Gastroesophageal sphincter (tissue), 3 donors: ENCODE measurements at regions not wholly inside any gene's neighbourhood (a gene's known extent, or its start where the extent isn't known, plus 50 kb on each side); places are given as distances from the start of the nearest gene placed in this dataset.

Experiments used
- EP300 ChIP-seq: sonication (generic); formaldehyde crosslinking; IDR thresholded peaks from one replicate; pipeline ENCODE4 v1.6.1; 2017; ENCODE audit warnings: antibody characterized with exemption, mild to moderate bottlenecking
- POLR2A ChIP-seq, 2 donors: fragments of 450-650 bp; IDR thresholded peaks; one replicate each; pipeline ENCODE4 v1.6.1; 2017; ENCODE audit warnings: antibody characterized with exemption in 2 of 2, mild to moderate bottlenecking in 2 of 2, moderate library complexity in 1 of 2
- POLR2AphosphoS5 ChIP-seq: sonication (generic); formaldehyde crosslinking; IDR thresholded peaks from one replicate; pipeline ENCODE4 v1.6.1; 2017; ENCODE audit warnings: antibody characterized with exemption
- TF ChIP-seq, protein P1 (sequence below), 4 experiments: fragments of 200-600 bp in 2 of 4; fragments of 450-650 bp in 2 of 4; sonication (generic) in 1 of 4; IDR thresholded peaks; one replicate each; pipeline ENCODE4 v1.5.1; 2017 to 2019; ENCODE audit warnings: antibody characterized with exemption in 4 of 4, mild to moderate bottlenecking in 2 of 4, moderate library complexity in 2 of 4

DNA sequence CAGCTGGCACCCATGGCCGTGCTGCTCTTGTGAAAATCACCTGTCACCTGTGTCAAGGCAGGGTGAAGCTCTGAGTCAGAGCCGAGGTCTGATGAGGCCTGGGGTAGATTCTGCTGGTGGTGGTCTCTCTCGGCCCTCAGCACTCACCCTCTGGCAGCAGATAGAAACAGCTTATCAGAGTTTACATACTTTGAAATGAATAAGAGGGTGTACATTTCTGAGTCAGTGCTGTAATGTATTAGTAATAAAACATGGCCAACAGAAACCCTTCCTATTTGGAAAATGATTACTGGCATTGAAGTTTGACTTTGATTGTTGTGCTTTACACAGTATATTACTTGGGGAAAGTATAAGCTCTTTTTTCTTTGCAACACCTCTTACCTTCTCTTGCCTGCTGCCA lies 228.8 kb downstream of the SNX10 start:
- TF ChIP-seq, protein P1, sequence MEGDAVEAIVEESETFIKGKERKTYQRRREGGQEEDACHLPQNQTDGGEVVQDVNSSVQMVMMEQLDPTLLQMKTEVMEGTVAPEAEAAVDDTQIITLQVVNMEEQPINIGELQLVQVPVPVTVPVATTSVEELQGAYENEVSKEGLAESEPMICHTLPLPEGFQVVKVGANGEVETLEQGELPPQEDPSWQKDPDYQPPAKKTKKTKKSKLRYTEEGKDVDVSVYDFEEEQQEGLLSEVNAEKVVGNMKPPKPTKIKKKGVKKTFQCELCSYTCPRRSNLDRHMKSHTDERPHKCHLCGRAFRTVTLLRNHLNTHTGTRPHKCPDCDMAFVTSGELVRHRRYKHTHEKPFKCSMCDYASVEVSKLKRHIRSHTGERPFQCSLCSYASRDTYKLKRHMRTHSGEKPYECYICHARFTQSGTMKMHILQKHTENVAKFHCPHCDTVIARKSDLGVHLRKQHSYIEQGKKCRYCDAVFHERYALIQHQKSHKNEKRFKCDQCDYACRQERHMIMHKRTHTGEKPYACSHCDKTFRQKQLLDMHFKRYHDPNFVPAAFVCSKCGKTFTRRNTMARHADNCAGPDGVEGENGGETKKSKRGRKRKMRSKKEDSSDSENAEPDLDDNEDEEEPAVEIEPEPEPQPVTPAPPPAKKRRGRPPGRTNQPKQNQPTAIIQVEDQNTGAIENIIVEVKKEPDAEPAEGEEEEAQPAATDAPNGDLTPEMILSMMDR (IDR thresholded peaks at IDR 0.05), result no peak
- no peak for TF ChIP-seq POLR2A (IDR thresholded peaks at IDR 0.05)
- TF ChIP-seq POLR2AphosphoS5, result no peak
- no peak for TF ChIP-seq EP300
